Keratinocyte (primary cell): ENCODE measurements at regions not wholly inside any gene's neighbourhood (a gene's known extent, or its start where the extent isn't known, plus 50 kb on each side); places are given as distances from the start of the nearest gene placed in this dataset.

Experiments used
- CTCF ChIP-seq, 3 experiments: IDR thresholded peaks in 1 of 3; conservative IDR thresholded peaks in 1 of 3; optimal IDR thresholded peaks in 1 of 3; 2 replicates in 2 of 3; 3 replicates in 1 of 3; pipeline versions ENCODE3 to v1.5.1; 2011; ENCODE audit warnings: low read length in 3 of 3, mild to moderate bottlenecking in 3 of 3, moderate library complexity in 2 of 3, control low read depth in 1 of 3, inconsistent platforms in 1 of 3; ENCODE audit not compliant: insufficient read depth in 2 of 3; ENCODE audit errors: extremely low read depth in 1 of 3
- EZH2 ChIP-seq: IDR thresholded peaks from one replicate; pipeline ENCODE4 v1.6.1; 2012; ENCODE audit warnings: inconsistent platforms, mild to moderate bottlenecking, low read length, moderate library complexity

GRCh38 chr3:90068783-90069182, 961.4 kb downstream of the EPHA3 start:
- TF ChIP-seq CTCF (optimal IDR thresholded peaks at IDR 0.05 in 1 of 3, IDR thresholded peaks at IDR 0.05 in 1 of 3, conservative IDR thresholded peaks at IDR 0.05 in 1 of 3; ENCODE audit: extremely low read depth in 1 of 3, insufficient read depth in 2 of 3, low read length in 3 of 3) = no peak
- TF ChIP-seq EZH2 = no peak
